SU-DHL-6 (cell line): ENCODE measurements at regions not wholly inside any gene's neighbourhood (a gene's known extent, or its start where the extent isn't known, plus 50 kb on each side); places are given as distances from the start of the nearest gene placed in this dataset.

Experiments
- EZH2phosphoT487 ChIP-seq: fragments of 200-600 bp; sonication (generic), shearing (Covaris generic); conservative IDR thresholded peaks from 2 replicates; pipeline ENCODE4 v1.6.1; 2018; ENCODE audit warnings: mild to moderate bottlenecking, antibody characterized with exemption, low read length, moderate library complexity, mixed read lengths
- TF ChIP-seq, protein P1 (sequence below): fragments of 200-600 bp; sonication (generic); IDR thresholded peaks from one replicate; pipeline ENCODE4 v1.5.1; 2017; ENCODE audit warnings: antibody characterized with exemption, mild to moderate bottlenecking, low read length, moderate library complexity; ENCODE audit not compliant: insufficient read depth, poor library complexity, severe bottlenecking

DNA sequence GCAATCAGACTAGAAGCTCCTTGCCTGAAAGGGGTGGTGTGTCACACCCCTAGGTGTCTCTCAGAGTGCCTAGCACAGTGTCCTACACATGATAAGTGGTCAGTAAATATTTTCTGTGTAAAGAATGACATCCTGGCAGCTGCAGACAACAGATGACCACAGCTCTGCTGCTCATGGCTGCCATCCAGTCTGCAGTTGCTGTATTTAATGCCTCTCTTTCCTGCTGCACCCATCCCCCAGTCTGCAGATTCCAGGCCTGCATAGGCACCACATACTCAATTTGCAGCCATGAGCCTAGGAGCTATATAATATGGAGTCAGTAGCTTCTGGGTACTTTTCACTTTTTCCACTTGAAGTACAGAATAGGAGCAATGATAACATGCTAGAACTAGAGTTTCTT, 94.9 kb upstream of the NR4A3 start:
- TF ChIP-seq, protein P1, sequence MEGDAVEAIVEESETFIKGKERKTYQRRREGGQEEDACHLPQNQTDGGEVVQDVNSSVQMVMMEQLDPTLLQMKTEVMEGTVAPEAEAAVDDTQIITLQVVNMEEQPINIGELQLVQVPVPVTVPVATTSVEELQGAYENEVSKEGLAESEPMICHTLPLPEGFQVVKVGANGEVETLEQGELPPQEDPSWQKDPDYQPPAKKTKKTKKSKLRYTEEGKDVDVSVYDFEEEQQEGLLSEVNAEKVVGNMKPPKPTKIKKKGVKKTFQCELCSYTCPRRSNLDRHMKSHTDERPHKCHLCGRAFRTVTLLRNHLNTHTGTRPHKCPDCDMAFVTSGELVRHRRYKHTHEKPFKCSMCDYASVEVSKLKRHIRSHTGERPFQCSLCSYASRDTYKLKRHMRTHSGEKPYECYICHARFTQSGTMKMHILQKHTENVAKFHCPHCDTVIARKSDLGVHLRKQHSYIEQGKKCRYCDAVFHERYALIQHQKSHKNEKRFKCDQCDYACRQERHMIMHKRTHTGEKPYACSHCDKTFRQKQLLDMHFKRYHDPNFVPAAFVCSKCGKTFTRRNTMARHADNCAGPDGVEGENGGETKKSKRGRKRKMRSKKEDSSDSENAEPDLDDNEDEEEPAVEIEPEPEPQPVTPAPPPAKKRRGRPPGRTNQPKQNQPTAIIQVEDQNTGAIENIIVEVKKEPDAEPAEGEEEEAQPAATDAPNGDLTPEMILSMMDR: no peak
- TF ChIP-seq EZH2phosphoT487: no peak
